ENCODE measurements at regions not wholly inside any gene's neighbourhood (a gene's known extent, or its start where the extent isn't known, plus 50 kb on each side); places are given as distances from the start of the nearest gene placed in this dataset.

GRCh38 chr22:47851586-47851985, 1089.1 kb downstream of the TBC1D22A start:
- no peak overlapping the region for H2AFZ ChIP-seq (ENCODE audit: low read length)

More at GRCh38 chr22:47851586-47851985, 1089.1 kb downstream of the TBC1D22A start:
- peaks cover 0 to 25% of the 10 kb centered on the region in 2 experiments; a peak in 2 of 5 replicates for H3K27me3 ChIP-seq (ENCODE audit: control insufficient read depth in 1 of 2, insufficient read depth in 2 of 2, low read length in 2 of 2)
- TF ChIP-seq TFE3 (CRISPR knock-in tag; IDR thresholded peaks at IDR 0.05): no peak
- TF ChIP-seq ZNF792 (CRISPR knock-in tag; IDR thresholded peaks at IDR 0.05): no peak
- TF ChIP-seq NCOA1 (CRISPR knock-in tag; IDR thresholded peaks at IDR 0.05): no peak
- TF ChIP-seq PREB (CRISPR knock-in tag; IDR thresholded peaks at IDR 0.05): no peak
- no peak for TF ChIP-seq ZNF674 (CRISPR knock-in tag; IDR thresholded peaks at IDR 0.05; ENCODE audit: low read depth)
- TF ChIP-seq ZNF562 (CRISPR knock-in tag; IDR thresholded peaks at IDR 0.05; ENCODE audit: borderline replicate concordance): no peak
- no peak for TF ChIP-seq HNRNPH1 (optimal IDR thresholded peaks at IDR 0.05; ENCODE audit: low read depth, low read length)
- TF ChIP-seq ZNF782 (CRISPR knock-in tag; IDR thresholded peaks at IDR 0.05; ENCODE audit: borderline replicate concordance): no peak
- TF ChIP-seq SUZ12 (IDR thresholded peaks at IDR 0.05; ENCODE audit: low read depth, low read length): no peak
- no peak for TF ChIP-seq ZNF619 (CRISPR knock-in tag; IDR thresholded peaks at IDR 0.05)
- TF ChIP-seq FIP1L1 (IDR thresholded peaks at IDR 0.05; ENCODE audit: borderline replicate concordance, insufficient read depth, low read depth, low read length): no peak
- TF ChIP-seq SAFB2 (CRISPR knock-in tag; IDR thresholded peaks at IDR 0.05; ENCODE audit: borderline replicate concordance, low read depth): no peak
- TF ChIP-seq ZSCAN20 (CRISPR knock-in tag; IDR thresholded peaks at IDR 0.05; ENCODE audit: borderline replicate concordance): no peak
- no peak for TF ChIP-seq STAG1 (CRISPR knock-in tag; IDR thresholded peaks at IDR 0.05)
- TF ChIP-seq THRA (CRISPR knock-in tag; IDR thresholded peaks at IDR 0.05; ENCODE audit: borderline replicate concordance): no peak
- no peak for TF ChIP-seq ZNF264 (CRISPR knock-in tag; IDR thresholded peaks at IDR 0.05)
- TF ChIP-seq SP140L (CRISPR knock-in tag; IDR thresholded peaks at IDR 0.05; ENCODE audit: borderline replicate concordance): no peak
- TF ChIP-seq ZKSCAN5 (CRISPR knock-in tag; IDR thresholded peaks at IDR 0.05): no peak
- no peak overlapping the region for H3K27ac ChIP-seq (ENCODE audit: extremely low read length, insufficient read depth, low read length)
- no peak overlapping the region for H3K4me3 ChIP-seq (replicated peaks in 1 of 3; ENCODE audit: insufficient read depth in 1 of 3, low read depth in 2 of 3, low read length in 3 of 3)
- no peaks in the 10 kb centered on the region for H3K79me2 ChIP-seq (ENCODE audit: insufficient read depth, low read length)
- no peak overlapping the region for H3K9ac ChIP-seq (ENCODE audit: insufficient read depth, low read depth, low read length)
- H4K20me1 ChIP-seq (ENCODE audit: insufficient read depth, low read length): no peaks in the 10 kb centered on the region
- H3K9me3 ChIP-seq (ENCODE audit: low read length): no peaks in the 10 kb centered on the region
- no peak for ATAC-seq
- H3K4me1 ChIP-seq (ENCODE audit: insufficient read depth, low read length): no peaks in the 10 kb centered on the region
- no peak for FAIRE-seq
- H3K36me3 ChIP-seq (replicated peaks in 1 of 2; ENCODE audit: control insufficient read depth in 1 of 2, insufficient read depth in 2 of 2, low read length in 2 of 2): no peaks in the 10 kb centered on the region
- CTCF ChIA-PET (ENCODE audit: low intra/inter-chr PET ratio, low total read pairs): no interaction called here
- no TSS peak for BruUV-seq (replicated peaks)
- in situ Hi-C loops (cut with HindIII; ENCODE audit: extremely low pct_ligation_motif_present, low pct_unique_long_range_greater_than_20kb) (no loop called here), intact Hi-C loops (cut with micrococcal nuclease; ENCODE audit: unreplicated experiment) (no loop called here)
- POLR2A ChIA-PET: no interaction called here
- WGBS (ENCODE audit: low lambda C conversion rate): 3% methylated on average over 3 of the region's 3 CpGs
- DNase-seq (ENCODE audit: low spot score): no peak
- no peak overlapping the region for H3K4me2 ChIP-seq (ENCODE audit: low read depth, low read length)

Measured in HepG2 (cell line).